ENCODE measurements at regions not wholly inside any gene's neighbourhood (a gene's known extent, or its start where the extent isn't known, plus 50 kb on each side); places are given as distances from the start of the nearest gene placed in this dataset.

GRCh38 chr1:93814059-93814794 is 64.8 kb downstream of the DNTTIP2 start:
- Histone ChIP-seq H3K27ac (ENCODE audit: low read length) (no peak overlapping the region), H3K79me2 (replicated peaks; ENCODE audit: insufficient read depth, low read length) (no peaks in the 10 kb centered on the region), H3F3A (ENCODE audit: insufficient read depth, low read length, poor library complexity, severe bottlenecking) (no peaks in the 10 kb centered on the region), H3K4me2 (ENCODE audit: low read length) (no peak overlapping the region), H4K20me1 (ENCODE audit: insufficient read depth) (no peaks in the 10 kb centered on the region), H2AFZ (ENCODE audit: low read depth, low read length) (no peak overlapping the region), H3K27me3 (ENCODE audit: insufficient read depth, low read depth, low read length) (no peaks in the 10 kb centered on the region), H3K9me2 (ENCODE audit: insufficient read depth, low read length) (no peaks in the 10 kb centered on the region), H3K36me3 (ENCODE audit: insufficient read depth, low read length) (no peaks in the 10 kb centered on the region), H3K9ac (ENCODE audit: low read length) (no peak overlapping the region), H3K4me3 (ENCODE audit: low read length) (peak overlapping the region; percentile 40), H3K9me3 (ENCODE audit: low read length) (no peaks in the 10 kb centered on the region)
- TF ChIP-seq EZH2 (IDR thresholded peaks at IDR 0.05; ENCODE audit: borderline replicate concordance, insufficient read depth, low read length, poor library complexity, severe bottlenecking) (no peak), SMC3 (conservative IDR thresholded peaks at IDR 0.05; ENCODE audit: poor library complexity) (peak; percentile 97), MXI1 (conservative IDR thresholded peaks at IDR 0.05; ENCODE audit: poor library complexity, severe bottlenecking) (peak; percentile 22), POLR2AphosphoS5 (IDR thresholded peaks at IDR 0.05) (no peak), EP300 (conservative IDR thresholded peaks at IDR 0.05; ENCODE audit: poor library complexity, severe bottlenecking) (no peak), RAD21 (conservative IDR thresholded peaks at IDR 0.05) (peak; percentile 93), TAF1 (IDR thresholded peaks at IDR 0.05; ENCODE audit: low read depth) (no peak), REST (IDR thresholded peaks at IDR 0.05; ENCODE audit: borderline replicate concordance) (no peak), CTCF (IDR thresholded peaks at IDR 0.05; ENCODE audit: poor library complexity, severe bottlenecking) (peak; percentile 90)

- H3K9me2 ChIP-seq (ENCODE audit: insufficient read depth, low read length), result no peaks in the 10 kb centered on the region
- H3F3A ChIP-seq (ENCODE audit: insufficient read depth, low read length, poor library complexity, severe bottlenecking), result no peaks in the 10 kb centered on the region
- H3K9me3 ChIP-seq (ENCODE audit: low read length), result no peaks in the 10 kb centered on the region
- no peaks in the 10 kb centered on the region for H3K27me3 ChIP-seq (ENCODE audit: insufficient read depth, low read depth, low read length)
- H3K4me2 ChIP-seq (ENCODE audit: low read length), result no peak overlapping the region
- no peak overlapping the region for H3K27ac ChIP-seq (ENCODE audit: low read length)
- H3K79me2 ChIP-seq (replicated peaks; ENCODE audit: insufficient read depth, low read length), result no peaks in the 10 kb centered on the region
- no peaks in the 10 kb centered on the region for H4K20me1 ChIP-seq (ENCODE audit: insufficient read depth)
- no peak overlapping the region for H2AFZ ChIP-seq (ENCODE audit: low read depth, low read length)
- no peak for TF ChIP-seq POLR2AphosphoS5 (IDR thresholded peaks at IDR 0.05)
- TF ChIP-seq MXI1 (conservative IDR thresholded peaks at IDR 0.05; ENCODE audit: poor library complexity, severe bottlenecking), result no peak
- TF ChIP-seq RAD21 (conservative IDR thresholded peaks at IDR 0.05), result no peak
- TF ChIP-seq SMC3 (conservative IDR thresholded peaks at IDR 0.05; ENCODE audit: poor library complexity), result no peak
- no peak for TF ChIP-seq REST (IDR thresholded peaks at IDR 0.05; ENCODE audit: borderline replicate concordance)
- TF ChIP-seq EZH2 (IDR thresholded peaks at IDR 0.05; ENCODE audit: borderline replicate concordance, insufficient read depth, low read length, poor library complexity, severe bottlenecking), result no peak
- no peak for TF ChIP-seq TAF1 (IDR thresholded peaks at IDR 0.05; ENCODE audit: low read depth)
- no peak for TF ChIP-seq CTCF (IDR thresholded peaks at IDR 0.05; ENCODE audit: poor library complexity, severe bottlenecking)
- no peak for TF ChIP-seq EP300 (conservative IDR thresholded peaks at IDR 0.05; ENCODE audit: poor library complexity, severe bottlenecking)
- no peak overlapping the region for H3K9ac ChIP-seq (ENCODE audit: low read length)
- no peaks in the 10 kb centered on the region for H3K36me3 ChIP-seq (ENCODE audit: insufficient read depth, low read length)
- H3K4me3 ChIP-seq (ENCODE audit: low read length), result no peak overlapping the region
Observed at GRCh38 chr1:93813076-93813475, 65.9 kb downstream of the DNTTIP2 start.

Measured in neural cell (in vitro differentiated cells).